Endothelial cell of umbilical vein (primary cell): ENCODE measurements at regions not wholly inside any gene's neighbourhood (a gene's known extent, or its start where the extent isn't known, plus 50 kb on each side); places are given as distances from the start of the nearest gene placed in this dataset.

ENCODE experiments used
- CTCF ChIP-seq, 2 donors: IDR thresholded peaks; 1 replicate in 1 of 2; 2 replicates in 1 of 2; pipeline ENCODE4 v1.5.1; 2011; ENCODE audit warnings: low read length in 2 of 2, mild to moderate bottlenecking in 2 of 2, moderate library complexity in 2 of 2, control low read depth in 1 of 2, inconsistent platforms in 1 of 2, low read depth in 1 of 2; ENCODE audit not compliant: insufficient read depth in 1 of 2; ENCODE audit errors: extremely low read depth in 1 of 2
- EZH2 ChIP-seq: IDR thresholded peaks from 2 replicates; pipeline ENCODE4 v1.6.1; 2012; ENCODE audit warnings: borderline replicate concordance, low read depth, mild to moderate bottlenecking, moderate library complexity, low read length, inconsistent platforms; ENCODE audit not compliant: severe bottlenecking
- FOS ChIP-seq: IDR thresholded peaks from 2 replicates; pipeline ENCODE4 v1.6.1; 2011; ENCODE audit warnings: mild to moderate bottlenecking, low read length, moderate library complexity, borderline replicate concordance; ENCODE audit not compliant: insufficient read depth
- MAX ChIP-seq: IDR thresholded peaks from 2 replicates; pipeline ENCODE4 v1.6.1; 2011; ENCODE audit not compliant: insufficient read depth, insufficient read length
- POLR2A ChIP-seq: IDR thresholded peaks from 2 replicates; pipeline ENCODE4 v1.6.1; 2012; ENCODE audit warnings: low read depth, mild to moderate bottlenecking, control low read depth, low read length
- POLR2AphosphoS5 ChIP-seq: IDR thresholded peaks from 2 replicates; pipeline ENCODE4 v1.6.1; 2012; ENCODE audit warnings: low read depth, mild to moderate bottlenecking, control low read depth, low read length, moderate library complexity; ENCODE audit not compliant: insufficient read depth

GRCh38 chr12:47409310-47409987 is 296.4 kb downstream of the RPAP3 start:
- TF ChIP-seq CTCF (IDR thresholded peaks at IDR 0.05; ENCODE audit: extremely low read depth in 1 of 2, insufficient read depth in 1 of 2, low read depth in 1 of 2, low read length in 2 of 2) (no peak), POLR2A (no peak), MAX (no peak), FOS (no peak), EZH2 (no peak), POLR2AphosphoS5 (no peak)
